Epithelial cell of esophagus (primary cell): ENCODE measurements at regions not wholly inside any gene's neighbourhood (a gene's known extent, or its start where the extent isn't known, plus 50 kb on each side); places are given as distances from the start of the nearest gene placed in this dataset.

Experiments
- DNase-seq: peaks from one replicate; pipeline ENCODE4 v3.0.0; 2010; ENCODE audit warnings: low read depth
- H3K4me3 ChIP-seq: 2 replicates; pipeline ENCODE4 v1.5.1; 2011; ENCODE audit warnings: mild to moderate bottlenecking, low read length, control low read depth
- TF ChIP-seq, protein P1 (sequence below): IDR thresholded peaks from 2 replicates; pipeline ENCODE4 v1.5.1; 2011; ENCODE audit warnings: low read depth, mild to moderate bottlenecking, low read length, control low read depth, inconsistent platforms; ENCODE audit not compliant: insufficient read depth; ENCODE audit errors: missing control alignments

DNA sequence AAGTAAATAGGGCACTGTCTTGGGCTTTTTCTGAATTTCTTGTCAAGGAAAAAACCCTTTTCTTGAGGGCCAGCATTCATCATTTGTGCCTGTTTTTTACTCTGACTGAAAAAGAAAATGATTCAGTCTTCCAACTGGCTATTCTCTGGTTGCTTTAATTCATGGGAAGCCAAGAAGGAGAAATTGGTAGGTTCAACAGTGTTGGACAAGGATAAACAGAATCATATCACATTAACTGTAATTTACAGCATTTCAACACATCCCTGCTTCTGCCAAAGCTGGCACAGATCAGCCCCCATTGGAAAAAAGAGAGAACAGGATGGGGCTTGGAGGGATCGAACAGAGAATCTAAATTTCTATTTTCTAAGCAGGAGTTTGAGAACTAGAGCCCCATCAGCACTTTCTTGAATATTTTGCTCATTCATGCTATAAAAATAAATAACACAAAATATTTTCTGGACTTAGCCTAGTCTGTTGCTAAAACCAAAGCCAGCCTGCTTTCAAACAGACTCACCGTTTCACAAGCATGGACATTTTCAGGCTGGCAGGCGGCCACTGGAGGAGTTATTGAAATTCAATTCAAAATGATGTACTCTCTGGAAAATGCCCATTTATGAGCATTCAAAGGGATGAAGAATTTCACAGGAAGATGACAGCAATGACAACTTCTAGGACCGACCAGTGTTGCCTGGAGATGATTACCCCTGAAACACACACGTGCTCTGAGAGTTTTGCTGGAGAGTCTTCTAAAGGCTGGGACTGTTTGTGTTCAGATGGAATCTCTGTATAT, 181.2 kb downstream of the WNT5A start:
- TF ChIP-seq, protein P1, sequence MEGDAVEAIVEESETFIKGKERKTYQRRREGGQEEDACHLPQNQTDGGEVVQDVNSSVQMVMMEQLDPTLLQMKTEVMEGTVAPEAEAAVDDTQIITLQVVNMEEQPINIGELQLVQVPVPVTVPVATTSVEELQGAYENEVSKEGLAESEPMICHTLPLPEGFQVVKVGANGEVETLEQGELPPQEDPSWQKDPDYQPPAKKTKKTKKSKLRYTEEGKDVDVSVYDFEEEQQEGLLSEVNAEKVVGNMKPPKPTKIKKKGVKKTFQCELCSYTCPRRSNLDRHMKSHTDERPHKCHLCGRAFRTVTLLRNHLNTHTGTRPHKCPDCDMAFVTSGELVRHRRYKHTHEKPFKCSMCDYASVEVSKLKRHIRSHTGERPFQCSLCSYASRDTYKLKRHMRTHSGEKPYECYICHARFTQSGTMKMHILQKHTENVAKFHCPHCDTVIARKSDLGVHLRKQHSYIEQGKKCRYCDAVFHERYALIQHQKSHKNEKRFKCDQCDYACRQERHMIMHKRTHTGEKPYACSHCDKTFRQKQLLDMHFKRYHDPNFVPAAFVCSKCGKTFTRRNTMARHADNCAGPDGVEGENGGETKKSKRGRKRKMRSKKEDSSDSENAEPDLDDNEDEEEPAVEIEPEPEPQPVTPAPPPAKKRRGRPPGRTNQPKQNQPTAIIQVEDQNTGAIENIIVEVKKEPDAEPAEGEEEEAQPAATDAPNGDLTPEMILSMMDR: no peak
- DNase-seq: no peak
- H3K4me3 ChIP-seq: no peak overlapping the region

DNA sequence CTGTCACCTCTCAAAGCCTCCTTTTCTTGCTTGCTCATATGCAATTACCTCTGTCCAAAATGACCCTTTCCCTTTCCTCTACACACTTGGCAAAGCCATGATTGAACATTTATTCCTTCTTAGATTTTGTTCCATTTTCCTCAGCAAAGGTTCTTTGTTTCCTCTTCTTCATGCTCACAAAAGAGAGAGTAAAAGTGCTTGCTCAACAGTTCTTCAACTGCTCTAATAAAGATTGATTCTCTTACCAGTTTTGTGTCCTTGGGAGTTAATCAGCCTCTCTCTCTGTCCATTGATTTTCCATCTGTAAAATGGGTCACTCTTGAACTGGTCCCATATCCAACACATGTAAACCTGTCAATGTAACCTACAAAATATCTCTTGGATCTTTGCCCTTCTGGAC, 186.4 kb downstream of the WNT5A start:
- TF ChIP-seq, protein P1: no peak
- no peak for DNase-seq
- no peak overlapping the region for H3K4me3 ChIP-seq

DNA sequence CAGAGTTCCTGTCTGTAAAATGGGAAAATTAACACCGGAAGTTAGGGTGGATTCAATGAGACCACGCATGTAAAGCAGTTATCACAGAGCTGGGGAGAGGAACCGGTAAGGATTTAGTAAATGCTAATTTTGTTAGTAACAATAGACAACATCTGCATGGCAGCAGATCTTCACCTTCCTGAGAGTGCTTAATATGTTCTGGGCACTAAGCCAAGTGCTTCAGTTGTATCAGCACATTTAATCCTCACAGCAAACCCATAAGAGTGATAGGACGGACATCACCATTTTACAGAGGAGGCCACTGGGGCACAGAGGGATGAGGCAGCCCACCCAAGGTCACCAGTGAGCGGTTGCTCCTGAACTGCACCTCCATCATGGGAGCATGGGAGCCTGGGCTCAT, 189.4 kb downstream of the WNT5A start:
- TF ChIP-seq, protein P1: no peak
- H3K4me3 ChIP-seq: no peak overlapping the region
- DNase-seq: no peak

DNA sequence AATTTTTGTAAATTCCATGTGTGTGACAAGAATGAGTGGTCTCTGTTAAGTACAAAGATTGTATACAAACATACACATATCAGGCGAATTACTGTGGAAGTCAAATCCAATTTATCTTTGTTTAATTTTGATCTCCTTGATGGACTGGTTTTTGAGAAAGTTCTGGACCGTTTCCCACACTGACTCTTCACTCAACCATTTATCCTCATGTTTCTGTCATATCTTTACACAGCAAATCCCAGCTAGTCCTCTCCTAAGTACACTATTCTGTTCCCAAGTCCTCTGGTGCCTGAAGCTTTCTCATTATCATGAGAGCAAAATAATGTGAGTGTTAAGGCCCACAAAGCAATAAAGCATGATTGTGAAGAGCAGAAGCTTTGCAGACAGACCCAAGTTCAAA, 189.9 kb downstream of the WNT5A start:
- TF ChIP-seq, protein P1: no peak
- DNase-seq: no peak
- H3K4me3 ChIP-seq: no peak overlapping the region

DNA sequence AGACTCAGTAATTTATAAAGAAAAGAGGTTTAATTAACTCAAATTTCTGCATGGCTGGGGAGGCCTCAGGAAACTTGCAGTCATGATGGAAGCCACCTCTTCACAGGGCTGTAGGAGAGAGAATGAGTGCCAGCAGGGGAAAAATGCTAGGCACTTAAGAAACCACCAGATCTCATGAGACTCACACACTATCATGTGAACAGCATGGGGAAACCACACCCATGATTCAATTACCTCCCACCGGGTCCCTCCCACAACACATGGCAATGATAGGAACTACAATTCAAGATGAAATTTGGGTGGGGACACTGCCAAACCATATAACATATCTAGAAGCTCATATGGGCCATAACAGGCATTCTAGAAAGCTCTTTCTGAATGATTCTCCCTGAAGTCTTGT, 190.3 kb downstream of the WNT5A start:
- no peak for DNase-seq
- no peak overlapping the region for H3K4me3 ChIP-seq
- TF ChIP-seq, protein P1: no peak

DNA sequence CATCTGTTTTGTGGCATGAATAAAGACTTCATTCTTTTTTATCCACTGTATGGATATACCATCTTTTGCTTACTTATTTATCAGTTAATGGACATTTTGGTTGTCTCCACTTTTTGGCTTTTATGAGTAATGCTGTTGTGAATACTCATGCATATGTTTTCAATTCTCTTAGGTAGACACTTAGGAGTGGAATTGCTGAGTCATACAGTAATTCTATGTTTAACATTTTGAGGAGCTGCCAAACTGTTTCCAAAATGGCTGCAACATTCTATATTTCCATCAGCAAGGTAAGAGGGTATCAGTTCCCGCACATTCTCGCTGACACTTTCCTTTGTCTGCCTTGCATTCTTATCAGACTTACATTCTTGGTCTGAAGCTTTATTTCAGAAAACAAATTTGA, 191.1 kb downstream of the WNT5A start:
- no peak overlapping the region for H3K4me3 ChIP-seq
- DNase-seq: no peak
- TF ChIP-seq, protein P1: no peak

DNA sequence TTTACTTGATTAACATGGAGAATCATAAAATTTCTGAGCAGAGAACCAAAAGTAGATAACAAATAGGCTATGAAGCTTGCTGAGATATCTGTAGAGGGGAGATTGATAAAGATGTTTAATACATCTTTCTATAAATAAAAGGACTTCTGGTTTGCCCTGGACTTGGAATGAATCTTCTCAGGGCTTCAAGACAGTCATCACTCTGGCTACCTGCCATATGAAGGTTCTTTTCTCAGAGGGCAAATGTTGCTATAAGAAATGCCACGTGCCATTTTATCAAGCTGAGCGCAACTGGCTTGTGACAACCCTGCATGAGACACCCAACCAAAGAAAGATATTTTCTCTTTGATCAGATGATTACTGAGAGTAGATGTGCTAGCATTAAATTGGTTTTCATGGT, 192.5 kb downstream of the WNT5A start:
- TF ChIP-seq, protein P1: no peak
- DNase-seq: no peak
- H3K4me3 ChIP-seq: no peak overlapping the region
